Stimulated activated CD4-positive, alpha-beta T cell treated with anti-CD3 and anti-CD28 coated beads, Interleukin-4, amount 100 ng/mL, for 24 hours (primary cell): ENCODE measurements at regions not wholly inside any gene's neighbourhood (a gene's known extent, or its start where the extent isn't known, plus 50 kb on each side); places are given as distances from the start of the nearest gene placed in this dataset.

Source experiments
- DNase-seq: peaks from one replicate; pipeline ENCODE4 v3.0.0-alpha.2; 2020

GRCh38 chr5:107129051-107129450 is 541.7 kb downstream of the EFNA5 start:
- no peak for DNase-seq

- no peak for DNase-seq
These were observed 542.9 kb downstream of the EFNA5 start for GRCh38 chr5:107127878-107128277.

- no peak for DNase-seq
These were observed 544.4 kb downstream of the EFNA5 start for GRCh38 chr5:107126341-107126740.

- DNase-seq: no peak
These were observed 546.4 kb downstream of the EFNA5 start for GRCh38 chr5:107124376-107124775.

- DNase-seq: no peak
These were observed 547.7 kb downstream of the EFNA5 start for GRCh38 chr5:107123014-107123413.

GRCh38 chr5:107121793-107122519 is 548.8 kb downstream of the EFNA5 start:
- DNase-seq: no peak

GRCh38 chr5:107119656-107120055 is 551.1 kb downstream of the EFNA5 start:
- DNase-seq: no peak

- DNase-seq: no peak
These were observed 552.3 kb downstream of the EFNA5 start for GRCh38 chr5:107118184-107119019.

- no peak for DNase-seq
These were observed 558.5 kb downstream of the EFNA5 start for GRCh38 chr5:107112216-107112615.

GRCh38 chr5:107104040-107104995 is 566.4 kb downstream of the EFNA5 start:
- no peak for DNase-seq

GRCh38 chr5:107103522-107103921 is 567.2 kb downstream of the EFNA5 start:
- no peak for DNase-seq

- DNase-seq: no peak
These were observed 570.6 kb downstream of the EFNA5 start for GRCh38 chr5:107100121-107100520.

GRCh38 chr5:107099506-107099905 is 571.2 kb downstream of the EFNA5 start:
- no peak for DNase-seq

- no peak for DNase-seq
These were observed 578.0 kb downstream of the EFNA5 start for GRCh38 chr5:107092695-107093094.

GRCh38 chr5:107090506-107090905 is 580.2 kb downstream of the EFNA5 start:
- DNase-seq: no peak

- DNase-seq: no peak
These were observed 581.8 kb downstream of the EFNA5 start for GRCh38 chr5:107088907-107089306.

- no peak for DNase-seq
These were observed 585.2 kb downstream of the EFNA5 start for GRCh38 chr5:107085572-107085971.

GRCh38 chr5:107074996-107075395 is 595.7 kb downstream of the EFNA5 start:
- no peak for DNase-seq

- no peak for DNase-seq
These were observed 597.8 kb downstream of the EFNA5 start for GRCh38 chr5:107072967-107073366.

- no peak for DNase-seq
These were observed 598.3 kb downstream of the EFNA5 start for GRCh38 chr5:107072440-107072839.

GRCh38 chr5:107068782-107069181 is 602.0 kb downstream of the EFNA5 start:
- no peak for DNase-seq

GRCh38 chr5:107067395-107067794 is 603.3 kb downstream of the EFNA5 start:
- no peak for DNase-seq

GRCh38 chr5:107063511-107063910 is 607.2 kb downstream of the EFNA5 start:
- no peak for DNase-seq
